ENCODE measurements at regions not wholly inside any gene's neighbourhood (a gene's known extent, or its start where the extent isn't known, plus 50 kb on each side); places are given as distances from the start of the nearest gene placed in this dataset.

GRCh38 chr2:56089931-56090330 is 93.9 kb upstream of the CCDC85A start:
- DNase-seq (no peak), ATAC-seq (no peak)
- H3K27ac ChIP-seq (ENCODE audit: low read length): no peak overlapping the region
- intact Hi-C loops (cut with micrococcal nuclease): no loop called here
- Mint-ChIP-seq H3K4me1 (no peaks in the 10 kb centered on the region), H3K4me3 (no peak overlapping the region), H3K9me3 (peaks cover 2% of the 10 kb centered on the region in 2 donors), H3K27me3 (ENCODE audit: low read depth in 2 of 2) (no peaks in the 10 kb centered on the region), H3K27ac (no peak overlapping the region), H3K36me3 (no peaks in the 10 kb centered on the region)
- no peak for TF ChIP-seq CTCF (IDR thresholded peaks at IDR 0.05)
- H3K9me3 ChIP-seq (ENCODE audit: control insufficient read depth, insufficient read depth, low read length): no peaks in the 10 kb centered on the region
- H3K36me3 ChIP-seq (ENCODE audit: control insufficient read depth, insufficient read depth, low read length): no peaks in the 10 kb centered on the region
- WGBS (ENCODE audit: insufficient coverage): 15% methylated on average over 3 of the region's 3 CpGs
- no peak overlapping the region for H3K4me3 ChIP-seq (ENCODE audit: low read length)
- no peaks in the 10 kb centered on the region for H3K27me3 ChIP-seq (ENCODE audit: control insufficient read depth, insufficient read depth, low read length)
- H3K4me1 ChIP-seq (ENCODE audit: control insufficient read depth, insufficient read depth, low read length): no peaks in the 10 kb centered on the region

- H3K27ac Mint-ChIP-seq: no peak overlapping the region
- no peaks in the 10 kb centered on the region for H3K27me3 ChIP-seq (ENCODE audit: control insufficient read depth, insufficient read depth, low read length)
- no peaks in the 10 kb centered on the region for H3K4me1 Mint-ChIP-seq
- ATAC-seq (no peak), DNase-seq (no peak)
- H3K4me3 ChIP-seq (ENCODE audit: low read length): no peak overlapping the region
- H3K36me3 Mint-ChIP-seq: no peaks in the 10 kb centered on the region
- no peaks in the 10 kb centered on the region for H3K4me1 ChIP-seq (ENCODE audit: control insufficient read depth, insufficient read depth, low read length)
- H3K9me3 Mint-ChIP-seq: peaks cover 11% of the 10 kb centered on the region in 2 donors
- no peak for TF ChIP-seq CTCF (IDR thresholded peaks at IDR 0.05)
- peaks cover 0 to 2% of the 10 kb centered on the region in 2 donors for H3K27me3 Mint-ChIP-seq (ENCODE audit: low read depth in 2 of 2)
- H3K36me3 ChIP-seq (ENCODE audit: control insufficient read depth, insufficient read depth, low read length): no peaks in the 10 kb centered on the region
- H3K27ac ChIP-seq (ENCODE audit: low read length): no peak overlapping the region
- H3K9me3 ChIP-seq (ENCODE audit: control insufficient read depth, insufficient read depth, low read length): no peaks in the 10 kb centered on the region
- H3K4me3 Mint-ChIP-seq: no peak overlapping the region
- intact Hi-C loops (cut with micrococcal nuclease): no loop called here
Observed at GRCh38 chr2:56099963-56100362, 83.8 kb upstream of the CCDC85A start.

- ATAC-seq (no peak), DNase-seq (no peak)
- H3K9me3 ChIP-seq (ENCODE audit: control insufficient read depth, insufficient read depth, low read length): no peaks in the 10 kb centered on the region
- no peaks in the 10 kb centered on the region for H3K36me3 Mint-ChIP-seq
- no peak for TF ChIP-seq CTCF (IDR thresholded peaks at IDR 0.05)
- no peaks in the 10 kb centered on the region for H3K4me1 ChIP-seq (ENCODE audit: control insufficient read depth, insufficient read depth, low read length)
- H3K27me3 Mint-ChIP-seq (ENCODE audit: low read depth in 2 of 2): peaks cover 0 to 2% of the 10 kb centered on the region in 2 donors
- no peaks in the 10 kb centered on the region for H3K36me3 ChIP-seq (ENCODE audit: control insufficient read depth, insufficient read depth, low read length)
- H3K27ac ChIP-seq (ENCODE audit: low read length): no peak overlapping the region
- no peaks in the 10 kb centered on the region for H3K4me1 Mint-ChIP-seq
- H3K9me3 Mint-ChIP-seq: peaks cover 7 to 8% of the 10 kb centered on the region in 2 donors
- H3K27ac Mint-ChIP-seq: no peak overlapping the region
- no peak overlapping the region for H3K4me3 ChIP-seq (ENCODE audit: low read length)
- H3K27me3 ChIP-seq (ENCODE audit: control insufficient read depth, insufficient read depth, low read length): no peaks in the 10 kb centered on the region
- no CpG with 5 or more reads among the region's 1 CpG for WGBS (ENCODE audit: insufficient coverage)
- intact Hi-C loops (cut with micrococcal nuclease): no loop called here
- H3K4me3 Mint-ChIP-seq: no peak overlapping the region
Observed at GRCh38 chr2:56100791-56101312, 82.9 kb upstream of the CCDC85A start.

GRCh38 chr2:56102098-56102497 is 81.7 kb upstream of the CCDC85A start:
- H3K27ac Mint-ChIP-seq: no peak overlapping the region
- Histone ChIP-seq H3K4me1 (ENCODE audit: control insufficient read depth, insufficient read depth, low read length) (no peaks in the 10 kb centered on the region), H3K36me3 (ENCODE audit: control insufficient read depth, insufficient read depth, low read length) (no peaks in the 10 kb centered on the region), H3K27ac (ENCODE audit: low read length) (no peak overlapping the region), H3K4me3 (ENCODE audit: low read length) (no peak overlapping the region), H3K27me3 (ENCODE audit: control insufficient read depth, insufficient read depth, low read length) (no peaks in the 10 kb centered on the region), H3K9me3 (ENCODE audit: control insufficient read depth, insufficient read depth, low read length) (no peaks in the 10 kb centered on the region)
- intact Hi-C loops (cut with micrococcal nuclease): no loop called here
- TF ChIP-seq CTCF (IDR thresholded peaks at IDR 0.05): no peak
- H3K9me3 Mint-ChIP-seq: peaks cover 7 to 8% of the 10 kb centered on the region in 2 donors
- no peak overlapping the region for H3K4me3 Mint-ChIP-seq
- no peak for DNase-seq
- H3K36me3 Mint-ChIP-seq: no peaks in the 10 kb centered on the region
- H3K4me1 Mint-ChIP-seq: no peaks in the 10 kb centered on the region
- H3K27me3 Mint-ChIP-seq (ENCODE audit: low read depth in 2 of 2): peaks cover 0 to 2% of the 10 kb centered on the region in 2 donors
- ATAC-seq: no peak
- WGBS (ENCODE audit: insufficient coverage): 46% methylated on average over 1 of the region's 1 CpG

All from natural killer cell (primary cell).